ENCODE measurements at regions not wholly inside any gene's neighbourhood (a gene's known extent, or its start where the extent isn't known, plus 50 kb on each side); places are given as distances from the start of the nearest gene placed in this dataset.

- no peak for DNase-seq
Observed at GRCh38 chr5:155866971-155867370, 460.0 kb upstream of the SGCD start.

- DNase-seq, result no peak
Observed at GRCh38 chr5:155867522-155868088, 459.4 kb upstream of the SGCD start.

GRCh38 chr5:155870636-155871035 is 456.3 kb upstream of the SGCD start:
- no peak for DNase-seq

GRCh38 chr5:155871623-155872022 is 455.3 kb upstream of the SGCD start:
- no peak for DNase-seq

- DNase-seq, result no peak
Observed at GRCh38 chr5:155872629-155873220, 454.2 kb upstream of the SGCD start.

- no peak for DNase-seq
Observed at GRCh38 chr5:155878991-155879575, 447.9 kb upstream of the SGCD start.

GRCh38 chr5:155884041-155884440 is 442.9 kb upstream of the SGCD start:
- no peak for DNase-seq

GRCh38 chr5:155885199-155885598 is 441.8 kb upstream of the SGCD start:
- no peak for DNase-seq

GRCh38 chr5:155886311-155887031 is 440.5 kb upstream of the SGCD start:
- no peak for DNase-seq

GRCh38 chr5:155895484-155895883 is 431.5 kb upstream of the SGCD start:
- DNase-seq, result no peak

- DNase-seq, result no peak
Observed at GRCh38 chr5:155897761-155898160, 429.2 kb upstream of the SGCD start.

- DNase-seq, result no peak
Observed at GRCh38 chr5:155898284-155898683, 428.7 kb upstream of the SGCD start.

- DNase-seq, result no peak
Observed at GRCh38 chr5:155903791-155904190, 423.2 kb upstream of the SGCD start.

- no peak for DNase-seq
Observed at GRCh38 chr5:155905364-155905763, 421.6 kb upstream of the SGCD start.

GRCh38 chr5:155906046-155906445 is 420.9 kb upstream of the SGCD start:
- DNase-seq, result no peak

GRCh38 chr5:155908543-155908942 is 418.4 kb upstream of the SGCD start:
- no peak for DNase-seq

- no peak for DNase-seq
Observed at GRCh38 chr5:155912291-155912690, 414.7 kb upstream of the SGCD start.

GRCh38 chr5:155914766-155915165 is 412.2 kb upstream of the SGCD start:
- no peak for DNase-seq

- no peak for DNase-seq
Observed at GRCh38 chr5:155915601-155916000, 411.4 kb upstream of the SGCD start.

- no peak for DNase-seq
Observed at GRCh38 chr5:155919126-155919525, 407.8 kb upstream of the SGCD start.

- no peak for DNase-seq
Observed at GRCh38 chr5:155919725-155920124, 407.2 kb upstream of the SGCD start.

- DNase-seq, result no peak
Observed at GRCh38 chr5:155921621-155922020, 405.3 kb upstream of the SGCD start.

GRCh38 chr5:155923784-155924183 is 403.2 kb upstream of the SGCD start:
- DNase-seq, result no peak

GRCh38 chr5:155926031-155926430 is 400.9 kb upstream of the SGCD start:
- DNase-seq, result no peak

Data from occipital lobe (tissue), 1 donor.